Panc1 (cell line): ENCODE measurements at regions not wholly inside any gene's neighbourhood (a gene's known extent, or its start where the extent isn't known, plus 50 kb on each side); places are given as distances from the start of the nearest gene placed in this dataset.

Experiments used
- CTCF ChIP-seq: fragments of 450-650 bp; IDR thresholded peaks from 2 replicates; pipeline ENCODE4 v1.5.1; 2017; ENCODE audit warnings: mild to moderate bottlenecking
- POLR2AphosphoS5 ChIP-seq: IDR thresholded peaks from 2 replicates; pipeline ENCODE4 v1.6.1; 2012; ENCODE audit warnings: mild to moderate bottlenecking, low read depth, low read length, moderate library complexity
- REST ChIP-seq, 2 experiments: IDR thresholded peaks; 2 replicates each; pipeline ENCODE4 v1.6.1; 2011 to 2012; ENCODE audit warnings: low read depth in 2 of 2, control low read depth in 1 of 2, low read length in 1 of 2, mild to moderate bottlenecking in 1 of 2, moderate library complexity in 1 of 2; ENCODE audit not compliant: insufficient read depth in 1 of 2
- SIN3A ChIP-seq: IDR thresholded peaks from 2 replicates; pipeline ENCODE4 v1.6.1; 2012; ENCODE audit warnings: low read depth, mild to moderate bottlenecking, low read length, moderate library complexity, borderline replicate concordance; ENCODE audit not compliant: insufficient read depth
- TCF7L2 ChIP-seq: IDR thresholded peaks from 2 replicates; pipeline ENCODE4 v1.6.1; 2011; ENCODE audit warnings: mild to moderate bottlenecking, low read depth, low read length, inconsistent platforms

GRCh38 chr2:221674446-221674845, 102.3 kb upstream of the EPHA4 start:
- TF ChIP-seq CTCF (no peak), SIN3A (no peak), POLR2AphosphoS5 (no peak), REST (IDR thresholded peaks at IDR 0.05; ENCODE audit: insufficient read depth in 1 of 2, low read depth in 2 of 2, low read length in 1 of 2) (no peak), TCF7L2 (no peak)
